ENCODE measurements at regions not wholly inside any gene's neighbourhood (a gene's known extent, or its start where the extent isn't known, plus 50 kb on each side); places are given as distances from the start of the nearest gene placed in this dataset.

DNA sequence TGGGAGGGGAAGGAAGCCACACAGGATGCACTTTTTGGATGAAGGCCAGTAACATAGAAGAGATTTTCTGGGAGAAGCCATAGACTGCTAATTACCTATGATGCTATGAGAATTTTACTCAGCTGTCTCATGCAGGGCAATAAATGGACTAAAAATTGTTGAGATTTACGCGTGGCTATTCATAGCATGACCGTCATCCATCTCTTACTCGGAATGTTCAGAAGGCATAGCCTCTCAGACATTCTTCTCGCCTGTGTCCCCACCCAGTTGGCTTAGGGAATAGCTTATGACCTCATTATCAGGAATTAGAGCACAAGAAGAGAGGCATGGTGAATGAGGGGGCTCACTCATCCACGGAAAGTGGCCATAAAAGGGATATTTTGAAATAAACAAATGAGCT, 107.9 kb upstream of the ATP10A start:
- TF ChIP-seq, protein P1, sequence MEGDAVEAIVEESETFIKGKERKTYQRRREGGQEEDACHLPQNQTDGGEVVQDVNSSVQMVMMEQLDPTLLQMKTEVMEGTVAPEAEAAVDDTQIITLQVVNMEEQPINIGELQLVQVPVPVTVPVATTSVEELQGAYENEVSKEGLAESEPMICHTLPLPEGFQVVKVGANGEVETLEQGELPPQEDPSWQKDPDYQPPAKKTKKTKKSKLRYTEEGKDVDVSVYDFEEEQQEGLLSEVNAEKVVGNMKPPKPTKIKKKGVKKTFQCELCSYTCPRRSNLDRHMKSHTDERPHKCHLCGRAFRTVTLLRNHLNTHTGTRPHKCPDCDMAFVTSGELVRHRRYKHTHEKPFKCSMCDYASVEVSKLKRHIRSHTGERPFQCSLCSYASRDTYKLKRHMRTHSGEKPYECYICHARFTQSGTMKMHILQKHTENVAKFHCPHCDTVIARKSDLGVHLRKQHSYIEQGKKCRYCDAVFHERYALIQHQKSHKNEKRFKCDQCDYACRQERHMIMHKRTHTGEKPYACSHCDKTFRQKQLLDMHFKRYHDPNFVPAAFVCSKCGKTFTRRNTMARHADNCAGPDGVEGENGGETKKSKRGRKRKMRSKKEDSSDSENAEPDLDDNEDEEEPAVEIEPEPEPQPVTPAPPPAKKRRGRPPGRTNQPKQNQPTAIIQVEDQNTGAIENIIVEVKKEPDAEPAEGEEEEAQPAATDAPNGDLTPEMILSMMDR (IDR thresholded peaks at IDR 0.05): no peak
- TF ChIP-seq EP300 (IDR thresholded peaks at IDR 0.05) (no peak), POLR2A (IDR thresholded peaks at IDR 0.05) (no peak), POLR2AphosphoS5 (IDR thresholded peaks at IDR 0.05) (peak in 2 of 3 donors; percentile 23 to 37)
